ENCODE measurements at regions not wholly inside any gene's neighbourhood (a gene's known extent, or its start where the extent isn't known, plus 50 kb on each side); places are given as distances from the start of the nearest gene placed in this dataset.
"Not testable (repeated sequence)": the region's sequence is repeated elsewhere in the genome, so short reads cannot be mapped to it uniquely, and the experiment has no call there.

GRCh38 chr11:25794804-25795203, 537.1 kb upstream of the ANO3 start:
- Histone ChIP-seq H3K4me1 (no peaks in the 10 kb centered on the region), H3K9me3 (no peaks in the 10 kb centered on the region), H3K4me3 (no peak overlapping the region), H3K36me3 (no peaks in the 10 kb centered on the region), H3K27me3 (no peaks in the 10 kb centered on the region), H3K27ac (no peak overlapping the region)
- TF ChIP-seq CTCF (IDR thresholded peaks at IDR 0.05), result no peak
- intact Hi-C loops (cut with DNase I; ENCODE audit: low total_unique reads), result no loop called here
- no peak for DNase-seq

- H3K4me3 ChIP-seq, result no peak overlapping the region
- no peak for DNase-seq
- no peaks in the 10 kb centered on the region for H3K36me3 ChIP-seq
- H3K27ac ChIP-seq, result no peak overlapping the region
- no peak for TF ChIP-seq CTCF (IDR thresholded peaks at IDR 0.05)
- no peaks in the 10 kb centered on the region for H3K4me1 ChIP-seq
- no peaks in the 10 kb centered on the region for H3K9me3 ChIP-seq
- no peaks in the 10 kb centered on the region for H3K27me3 ChIP-seq
- intact Hi-C loops (cut with DNase I; ENCODE audit: low total_unique reads), result no loop called here
Observed at GRCh38 chr11:25816411-25816810, 515.5 kb upstream of the ANO3 start.

GRCh38 chr11:25824688-25825087, 507.2 kb upstream of the ANO3 start:
- H3K4me1 ChIP-seq, result no peaks in the 10 kb centered on the region
- H3K27me3 ChIP-seq, result no peaks in the 10 kb centered on the region
- H3K9me3 ChIP-seq, result no peaks in the 10 kb centered on the region
- H3K4me3 ChIP-seq, result no peak overlapping the region
- no peak overlapping the region for H3K27ac ChIP-seq
- no peaks in the 10 kb centered on the region for H3K36me3 ChIP-seq
- intact Hi-C loops (cut with DNase I; ENCODE audit: low total_unique reads), result no loop called here
- DNase-seq, result no peak
- TF ChIP-seq CTCF (IDR thresholded peaks at IDR 0.05), result no peak

- H3K9me3 ChIP-seq; intact Hi-C loops (cut with DNase I; ENCODE audit: low total_unique reads); H3K4me1 ChIP-seq; DNase-seq; H3K27me3 ChIP-seq; H3K36me3 ChIP-seq; H3K27ac ChIP-seq; H3K4me3 ChIP-seq: not testable (repeated sequence)
Observed at GRCh38 chr11:25831485-25831884, 500.4 kb upstream of the ANO3 start.

GRCh38 chr11:25838918-25839625, 492.9 kb upstream of the ANO3 start:
- Histone ChIP-seq H3K27ac (no peak overlapping the region), H3K27me3 (no peaks in the 10 kb centered on the region), H3K4me1 (no peaks in the 10 kb centered on the region), H3K9me3 (no peaks in the 10 kb centered on the region), H3K36me3 (no peaks in the 10 kb centered on the region), H3K4me3 (no peak overlapping the region)
- DNase-seq, result no peak
- TF ChIP-seq CTCF (IDR thresholded peaks at IDR 0.05), result no peak
- intact Hi-C loops (cut with DNase I; ENCODE audit: low total_unique reads), result no loop called here

GRCh38 chr11:25844811-25845210, 487.1 kb upstream of the ANO3 start:
- no peak for DNase-seq
- Histone ChIP-seq H3K4me3 (no peak overlapping the region), H3K9me3 (no peaks in the 10 kb centered on the region), H3K36me3 (no peaks in the 10 kb centered on the region), H3K4me1 (no peaks in the 10 kb centered on the region), H3K27me3 (no peaks in the 10 kb centered on the region), H3K27ac (no peak overlapping the region)
- no peak for TF ChIP-seq CTCF (IDR thresholded peaks at IDR 0.05)
- intact Hi-C loops (cut with DNase I; ENCODE audit: low total_unique reads), result no loop called here
